ENCODE measurements at regions not wholly inside any gene's neighbourhood (a gene's known extent, or its start where the extent isn't known, plus 50 kb on each side); places are given as distances from the start of the nearest gene placed in this dataset.

DNA sequence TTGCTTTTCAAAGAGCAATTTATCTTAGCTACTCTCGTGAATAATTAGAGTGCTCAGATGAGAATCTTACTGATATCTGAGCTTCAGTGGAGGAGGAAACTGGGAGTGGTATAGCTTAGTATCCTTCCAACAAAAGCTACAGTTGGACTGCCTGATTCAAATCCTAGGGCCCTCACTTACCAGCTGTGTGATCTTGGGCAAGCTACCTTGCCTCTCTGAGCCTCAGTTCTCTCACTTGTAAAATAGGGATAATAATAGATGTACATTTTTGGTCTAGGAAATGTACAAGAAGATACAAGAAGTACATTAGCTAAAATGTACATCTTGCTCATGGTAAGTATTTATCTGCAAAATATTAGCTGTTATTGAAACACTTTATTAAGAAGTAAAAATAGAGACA lies 502.0 kb downstream of the HAPSTR1 start:
- no peak for DNase-seq

- no peak for DNase-seq
Measured at GRCh38 chr16:9594047-9594446, 502.6 kb downstream of the HAPSTR1 start.

DNA sequence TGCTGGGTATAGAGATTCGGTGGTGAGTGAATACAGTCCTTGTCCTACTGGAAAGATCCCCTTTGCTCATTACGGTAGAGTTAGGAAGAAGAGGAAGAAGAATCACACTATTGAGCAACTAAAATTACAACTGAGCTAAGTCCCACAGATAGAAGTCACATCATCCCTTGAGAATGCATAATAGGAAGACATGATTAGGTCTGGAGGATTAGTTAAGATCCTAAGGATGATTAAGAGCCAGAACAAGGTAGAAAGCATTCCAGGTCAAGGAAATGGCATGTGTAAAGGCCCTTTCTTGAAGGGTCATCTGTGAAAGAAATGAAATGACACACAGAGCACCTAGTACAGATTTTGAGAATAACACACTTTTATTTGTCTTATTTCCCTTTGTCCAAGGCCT lies 503.5 kb downstream of the HAPSTR1 start:
- no peak for DNase-seq

GRCh38 chr16:9595393-9595792 lies 503.9 kb downstream of the HAPSTR1 start:
- no peak for DNase-seq

GRCh38 chr16:9596788-9597187 lies 505.3 kb downstream of the HAPSTR1 start:
- no peak for DNase-seq

DNA sequence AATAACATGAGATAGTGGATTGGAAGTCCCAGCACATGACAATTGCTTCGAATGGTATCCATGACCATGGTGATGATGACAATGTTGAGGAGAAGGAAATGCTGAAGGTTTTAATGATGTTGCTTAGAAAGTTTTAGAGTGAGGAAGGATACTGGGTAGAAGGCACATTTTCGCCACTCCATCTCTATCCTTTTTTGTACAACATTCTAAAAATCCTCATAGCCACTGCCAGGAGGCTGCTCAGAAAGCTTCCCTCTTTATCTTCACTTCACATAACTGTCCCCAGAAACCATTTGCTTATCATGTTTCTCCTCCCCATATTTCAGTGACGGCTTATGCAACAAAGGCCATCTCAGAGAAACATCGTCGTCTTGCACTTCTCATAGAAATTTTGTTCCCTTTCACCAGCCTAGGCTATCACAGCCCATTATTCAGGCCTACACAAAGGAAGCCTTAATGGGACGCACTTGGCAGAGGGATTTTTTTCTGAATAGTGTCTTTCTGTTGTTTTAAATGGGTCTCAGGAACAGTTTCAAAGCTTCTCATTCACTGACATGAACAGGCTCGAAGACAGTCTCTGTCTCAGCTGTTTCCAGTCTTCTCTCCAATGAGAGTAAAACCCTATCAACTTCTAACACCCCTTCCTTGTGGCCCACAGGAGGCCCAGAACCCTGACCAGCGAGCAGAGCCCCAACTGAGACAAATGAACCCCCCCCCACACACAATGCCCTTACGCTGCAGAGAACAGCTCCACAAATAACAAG lies 506.7 kb downstream of the HAPSTR1 start:
- peak; percentile 6 for DNase-seq

DNA sequence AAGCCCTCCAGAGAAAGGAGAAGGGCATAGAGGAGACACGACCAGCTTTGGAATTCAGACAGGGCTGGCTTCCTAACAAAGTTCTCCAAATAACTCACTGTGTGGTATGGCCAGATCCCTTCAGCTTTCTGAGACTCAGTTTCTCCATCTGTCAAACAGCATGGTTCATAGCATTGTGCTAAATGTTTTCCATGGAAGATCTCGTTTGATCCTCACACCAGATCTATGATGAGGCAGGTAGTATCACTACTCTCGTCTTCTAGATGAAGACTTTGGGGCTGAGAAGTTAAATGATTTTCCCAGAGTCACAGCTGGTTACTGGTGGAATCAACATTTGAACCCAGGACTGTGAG lies 507.3 kb downstream of the HAPSTR1 start:
- DNase-seq, result no peak

DNA sequence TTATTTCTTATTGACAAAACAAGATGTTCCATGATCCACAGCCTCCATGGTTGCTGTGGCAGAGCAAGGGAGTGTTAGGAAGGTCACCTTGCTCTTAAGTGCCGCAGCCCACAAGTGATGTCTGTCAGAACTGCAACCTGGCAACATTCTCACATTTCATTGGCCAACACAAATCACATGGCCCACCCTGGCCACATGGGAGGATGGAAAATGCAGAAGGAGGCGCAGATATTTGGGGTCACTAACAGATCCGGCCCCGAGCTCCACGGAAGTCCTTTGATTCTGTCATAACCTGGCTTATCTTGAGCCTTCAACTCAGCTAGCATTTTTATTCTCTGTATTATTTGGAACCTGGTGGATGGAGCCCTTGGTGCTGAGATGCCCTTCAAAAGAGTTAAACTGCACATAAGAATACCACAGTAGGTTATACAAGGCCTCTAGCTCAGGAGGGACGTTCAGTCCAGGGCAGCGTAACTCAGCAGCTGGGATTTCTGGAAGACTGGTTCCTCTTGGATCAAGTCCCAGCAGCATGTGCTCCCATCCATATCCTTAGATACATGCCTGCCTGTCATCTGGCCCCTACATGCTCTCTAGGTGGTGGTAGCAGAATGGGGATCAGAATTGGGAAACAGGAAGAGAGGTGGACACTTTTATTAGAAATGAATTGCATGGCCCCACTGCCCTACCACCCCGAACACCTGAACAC lies 508.1 kb downstream of the HAPSTR1 start:
- peak; percentile 29 for DNase-seq

DNA sequence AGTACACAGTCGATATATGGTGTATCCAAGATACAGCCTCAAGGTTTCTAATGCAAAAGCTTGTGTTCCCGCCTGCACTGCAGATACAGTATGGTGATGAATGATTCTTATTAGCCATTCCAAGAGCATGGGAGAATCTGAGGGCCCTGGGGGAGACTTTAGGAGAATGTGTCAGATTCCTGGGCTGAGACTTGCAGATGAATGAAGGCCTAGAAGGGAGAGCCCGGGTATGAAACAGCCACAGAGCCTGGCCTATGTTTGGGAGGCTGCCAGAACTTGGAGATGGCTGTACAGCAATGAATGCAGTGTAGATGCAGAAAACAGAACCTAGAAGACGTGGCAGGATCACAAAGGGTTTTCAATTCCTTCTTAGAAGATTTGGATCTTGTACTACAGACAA lies 510.7 kb downstream of the HAPSTR1 start:
- peak; percentile 13 for DNase-seq

DNA sequence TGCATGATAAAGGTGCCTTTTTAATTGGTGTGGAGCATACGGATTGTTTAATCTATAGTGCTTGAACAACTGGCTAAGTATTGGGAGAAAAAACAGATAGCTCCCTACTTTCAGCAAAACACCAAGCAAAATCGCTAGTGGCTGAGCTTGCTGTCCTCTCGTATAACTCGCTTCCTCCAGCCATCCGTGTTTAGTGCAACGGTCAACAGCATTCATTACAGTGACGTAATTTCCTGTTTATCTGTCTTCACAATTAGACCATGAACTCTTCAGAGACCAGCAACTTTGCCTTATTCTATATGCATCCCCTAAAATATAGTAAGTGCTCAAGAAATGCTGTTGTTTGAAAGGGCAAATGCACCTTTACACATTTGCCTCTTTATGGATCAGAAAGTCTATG lies 511.9 kb downstream of the HAPSTR1 start:
- DNase-seq, result no peak

- no peak for DNase-seq
Measured at GRCh38 chr16:9607515-9608230, 516.2 kb downstream of the HAPSTR1 start.

- DNase-seq, result no peak
Measured at GRCh38 chr16:9610727-9611126, 519.3 kb downstream of the HAPSTR1 start.

GRCh38 chr16:9612267-9612666 lies 520.8 kb downstream of the HAPSTR1 start:
- no peak for DNase-seq

DNA sequence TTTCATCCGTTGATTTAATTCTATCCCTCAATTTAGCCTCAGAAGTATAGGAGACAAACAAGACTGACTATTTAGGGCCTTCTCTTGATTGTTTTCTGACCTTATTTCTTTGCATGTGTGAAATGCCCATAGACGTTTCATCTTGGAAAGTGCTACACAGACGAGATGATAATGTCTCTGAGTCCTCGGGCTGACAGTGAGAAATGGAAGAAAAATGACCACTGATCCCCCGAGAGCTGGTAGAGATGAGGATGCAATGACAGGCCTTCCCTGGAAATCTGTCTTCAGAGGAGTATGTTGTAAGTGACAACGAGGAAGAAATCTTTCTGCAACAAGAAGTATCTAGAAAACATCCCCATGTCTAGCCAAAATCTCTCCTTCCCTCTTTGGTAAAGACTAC lies 522.9 kb downstream of the HAPSTR1 start:
- no peak for DNase-seq

DNA sequence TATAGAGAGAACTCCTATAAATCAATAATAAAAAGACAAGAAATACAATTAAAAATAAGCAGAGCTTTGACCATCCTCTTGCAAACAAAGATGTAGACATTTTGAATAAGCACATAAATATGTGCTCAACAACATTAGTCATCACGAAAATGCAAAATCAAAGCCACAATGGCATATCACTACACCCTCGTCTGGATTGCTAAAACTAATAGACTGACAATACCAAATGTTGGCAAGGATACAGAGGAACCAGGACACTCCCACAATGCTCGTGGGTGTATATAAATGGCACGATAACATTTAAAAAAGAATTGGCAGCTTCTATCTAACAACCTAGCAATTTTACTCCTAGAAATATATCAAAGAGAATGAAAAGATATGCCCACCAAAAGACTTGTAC lies 530.8 kb downstream of the HAPSTR1 start:
- no peak for DNase-seq

DNA sequence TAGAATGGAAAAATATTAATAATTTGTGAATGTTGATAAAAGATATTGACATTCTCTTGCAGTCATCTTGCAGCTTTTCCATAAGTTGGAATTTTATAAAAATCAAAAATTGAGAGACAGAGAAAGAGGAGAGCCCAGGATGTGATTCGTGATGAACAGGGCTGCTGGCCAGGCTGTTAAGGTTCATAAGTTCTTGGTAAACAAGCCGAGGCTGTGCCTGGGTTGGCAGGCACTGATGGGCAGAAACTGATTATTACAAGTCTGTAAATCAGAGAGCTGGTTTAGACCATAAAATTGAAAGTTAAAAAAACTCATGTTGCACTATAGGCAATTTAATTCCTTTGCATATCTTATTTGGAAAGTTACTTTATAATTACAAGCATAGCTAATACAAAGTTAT lies 533.7 kb downstream of the HAPSTR1 start:
- DNase-seq, result no peak

DNA sequence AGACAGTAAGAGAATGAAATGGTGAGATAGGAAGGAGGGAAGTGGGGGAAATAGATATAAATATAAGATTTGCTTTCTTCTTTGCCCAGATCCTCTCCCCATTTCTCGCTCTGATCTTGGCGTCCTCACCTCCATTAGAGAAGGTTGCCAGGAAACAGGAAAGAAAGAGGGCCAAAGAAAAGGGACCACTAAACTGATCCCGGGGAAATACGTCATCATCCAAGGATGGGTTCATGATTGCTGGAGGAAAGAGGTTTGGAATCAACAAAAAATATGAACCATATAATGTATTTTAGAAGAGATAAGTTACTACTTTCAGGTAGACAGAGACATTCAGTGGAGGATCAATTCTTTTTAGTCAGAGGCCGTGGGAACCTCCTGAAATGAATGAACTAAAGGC lies 536.0 kb downstream of the HAPSTR1 start:
- no peak for DNase-seq

DNA sequence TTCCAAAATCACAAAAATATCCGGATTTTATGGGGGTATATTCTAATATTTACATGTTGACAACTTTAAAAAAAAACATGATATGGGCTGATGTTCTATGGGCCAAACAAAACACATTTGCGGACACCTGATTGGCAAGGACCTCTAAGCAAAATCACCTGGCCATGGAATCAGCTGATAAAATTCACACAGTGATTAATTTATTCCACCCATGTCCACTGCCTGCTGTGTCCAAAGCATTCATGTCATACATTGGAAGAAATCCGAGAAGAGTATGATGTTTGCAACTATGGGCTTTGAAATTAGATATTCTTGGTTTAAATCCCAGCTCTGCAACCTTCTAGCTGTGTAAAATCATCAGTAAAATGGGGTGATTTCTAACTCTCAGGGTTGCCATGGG lies 538.7 kb downstream of the HAPSTR1 start:
- no peak for DNase-seq

GRCh38 chr16:9630985-9631384 lies 539.5 kb downstream of the HAPSTR1 start:
- DNase-seq, result no peak

DNA sequence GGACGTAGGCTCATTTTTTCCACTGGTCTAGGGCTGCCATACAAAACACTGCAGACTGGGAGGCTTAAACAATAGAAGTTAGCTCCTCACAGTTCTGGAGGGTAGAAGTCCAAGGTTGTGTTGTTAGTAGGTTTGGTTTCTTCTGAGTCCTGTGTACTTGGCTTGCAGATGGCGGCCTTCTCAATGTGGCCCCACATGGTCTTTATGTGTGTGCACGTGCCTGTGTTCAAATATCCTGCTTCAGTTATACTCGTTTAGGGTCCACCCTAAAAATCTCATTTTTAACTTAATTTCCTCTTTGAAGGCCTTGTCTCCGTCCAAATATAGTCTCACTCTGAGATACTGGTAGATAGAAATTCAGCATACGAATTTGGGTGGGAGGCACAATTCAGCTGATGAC lies 542.4 kb downstream of the HAPSTR1 start:
- no peak for DNase-seq

DNA sequence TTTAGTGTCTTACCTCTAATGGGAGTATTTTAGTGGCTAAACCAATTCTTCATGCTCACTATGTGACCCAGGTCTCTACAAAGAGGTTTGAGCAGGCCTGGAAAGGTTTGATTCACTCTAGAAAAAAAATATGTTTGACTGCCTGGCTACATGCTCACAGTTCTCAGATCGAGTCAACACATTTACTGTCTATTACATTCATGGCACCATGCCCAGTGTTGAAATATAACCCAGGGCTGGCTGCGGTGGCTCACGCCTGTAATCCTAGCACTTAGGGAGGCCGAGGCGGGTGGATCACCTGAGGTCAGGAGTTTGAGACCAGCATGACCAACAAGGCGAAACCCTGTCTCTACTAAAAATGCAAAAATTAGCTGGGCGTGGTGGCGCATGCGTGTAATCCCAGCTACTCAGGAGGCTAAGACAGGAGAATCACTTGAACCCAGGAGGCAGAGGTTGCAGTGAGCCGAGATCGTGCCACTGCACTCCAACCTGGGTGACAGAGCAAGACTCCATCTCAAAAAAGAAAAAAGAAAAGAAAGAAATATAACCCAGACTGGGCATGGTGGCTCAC lies 543.8 kb downstream of the HAPSTR1 start:
- peak; percentile 4 for DNase-seq

GRCh38 chr16:9644258-9644657 lies 538.0 kb downstream of the GRIN2A start:
- no peak for DNase-seq

GRCh38 chr16:9645911-9646310 lies 536.3 kb downstream of the GRIN2A start:
- no peak for DNase-seq
